Effector memory CD8-positive, alpha-beta T cell (primary cell): ENCODE measurements at regions not wholly inside any gene's neighbourhood (a gene's known extent, or its start where the extent isn't known, plus 50 kb on each side); places are given as distances from the start of the nearest gene placed in this dataset.
A peak's percentile ranks its signal among the peaks of the same experiment; 100 is the strongest.

Source experiments
- ATAC-seq: fragments of 150-1000 bp; cut with Tn5 transposase; replicated peaks from 2 replicates; pipeline ENCODE4 v1.10.0; 2021; ENCODE audit warnings: mild to moderate bottlenecking, moderate library complexity
- DNase-seq, 3 experiments: peaks; one replicate each; pipeline ENCODE4 v3.0.0; 2021
- H3K27ac Mint-ChIP-seq, 2 donors: one replicate each; pipeline ENCODE4 v1.8.0; 2022; ENCODE audit warnings: mild to moderate bottlenecking in 2 of 2, mixed read lengths in 2 of 2, moderate library complexity in 2 of 2
- H3K27me3 Mint-ChIP-seq, 2 donors: one replicate each; pipeline ENCODE4 v1.8.0; 2022; ENCODE audit warnings: mixed read lengths in 2 of 2
- H3K36me3 Mint-ChIP-seq: one replicate; pipeline ENCODE4 v1.8.0; 2022; ENCODE audit warnings: mild to moderate bottlenecking, moderate library complexity, mixed read lengths; ENCODE audit not compliant: insufficient read depth
- H3K4me1 Mint-ChIP-seq, 2 donors: one replicate each; pipeline ENCODE4 v1.8.0; 2022; ENCODE audit warnings: low read depth in 2 of 2, mixed read lengths in 2 of 2
- H3K4me3 Mint-ChIP-seq, 2 donors: one replicate each; pipeline ENCODE4 v1.8.0; 2022; ENCODE audit warnings: mild to moderate bottlenecking in 2 of 2, mixed read lengths in 2 of 2, moderate library complexity in 2 of 2
- H3K9me3 Mint-ChIP-seq, 2 donors: one replicate each; pipeline ENCODE4 v1.8.0; 2022; ENCODE audit warnings: mixed read lengths in 2 of 2

GRCh38 chr16:85400305-85401205 lies 212.6 kb upstream of the GSE1 start:
- DNase-seq (no peak), ATAC-seq (no peak)
- Mint-ChIP-seq H3K27ac (no peak overlapping the region), H3K27me3 (no peaks in the 10 kb centered on the region), H3K36me3 (no peaks in the 10 kb centered on the region), H3K9me3 (no peaks in the 10 kb centered on the region), H3K4me1 (no peaks in the 10 kb centered on the region), H3K4me3 (no peak overlapping the region)

GRCh38 chr16:85401370-85401916 lies 211.7 kb upstream of the GSE1 start:
- no peak for DNase-seq
- Mint-ChIP-seq H3K36me3 (no peaks in the 10 kb centered on the region), H3K4me1 (no peaks in the 10 kb centered on the region), H3K4me3 (no peak overlapping the region), H3K27ac (no peak overlapping the region), H3K9me3 (no peaks in the 10 kb centered on the region), H3K27me3 (no peaks in the 10 kb centered on the region)
- ATAC-seq = no peak

- H3K36me3 Mint-ChIP-seq = no peaks in the 10 kb centered on the region
- no peak for ATAC-seq
- H3K4me3 Mint-ChIP-seq = no peak overlapping the region
- no peak for DNase-seq
- no peaks in the 10 kb centered on the region for H3K9me3 Mint-ChIP-seq
- no peak overlapping the region for H3K27ac Mint-ChIP-seq
- H3K27me3 Mint-ChIP-seq = no peaks in the 10 kb centered on the region
- no peaks in the 10 kb centered on the region for H3K4me1 Mint-ChIP-seq
These were observed 211.0 kb upstream of the GSE1 start for GRCh38 chr16:85401917-85402766.

- no peak overlapping the region for H3K27ac Mint-ChIP-seq
- H3K27me3 Mint-ChIP-seq = no peaks in the 10 kb centered on the region
- H3K4me3 Mint-ChIP-seq = no peak overlapping the region
- no peaks in the 10 kb centered on the region for H3K9me3 Mint-ChIP-seq
- no peaks in the 10 kb centered on the region for H3K4me1 Mint-ChIP-seq
- DNase-seq (no peak), ATAC-seq (no peak)
- no peaks in the 10 kb centered on the region for H3K36me3 Mint-ChIP-seq
These were observed 210.0 kb upstream of the GSE1 start for GRCh38 chr16:85402910-85403692.

GRCh38 chr16:85403693-85404092 lies 209.4 kb upstream of the GSE1 start:
- no peaks in the 10 kb centered on the region for H3K36me3 Mint-ChIP-seq

GRCh38 chr16:85412911-85413520 lies 200.1 kb upstream of the GSE1 start:
- no peaks in the 10 kb centered on the region for H3K9me3 Mint-ChIP-seq
- H3K36me3 Mint-ChIP-seq = no peaks in the 10 kb centered on the region
- DNase-seq (no peak), ATAC-seq (no peak)
- no peaks in the 10 kb centered on the region for H3K4me1 Mint-ChIP-seq
- H3K27me3 Mint-ChIP-seq = no peaks in the 10 kb centered on the region
- H3K4me3 Mint-ChIP-seq = no peak overlapping the region
- no peak overlapping the region for H3K27ac Mint-ChIP-seq

More at GRCh38 chr16:85403693-85404092, 209.4 kb upstream of the GSE1 start:
- no peak for ATAC-seq
- no peaks in the 10 kb centered on the region for H3K27me3 Mint-ChIP-seq
- H3K27ac Mint-ChIP-seq = no peak overlapping the region
- H3K4me3 Mint-ChIP-seq = no peak overlapping the region
- no peaks in the 10 kb centered on the region for H3K9me3 Mint-ChIP-seq
- H3K4me1 Mint-ChIP-seq = no peaks in the 10 kb centered on the region
- DNase-seq = no peak

GRCh38 chr16:85413691-85414663 lies 199.1 kb upstream of the GSE1 start:
- H3K4me3 Mint-ChIP-seq = no peak overlapping the region
- peaks cover 2% of the 10 kb centered on the region for H3K36me3 Mint-ChIP-seq
- no peaks in the 10 kb centered on the region for H3K4me1 Mint-ChIP-seq
- no peaks in the 10 kb centered on the region for H3K27me3 Mint-ChIP-seq
- H3K27ac Mint-ChIP-seq = no peak overlapping the region
- no peak for ATAC-seq
- DNase-seq = no peak
- H3K9me3 Mint-ChIP-seq = no peaks in the 10 kb centered on the region

GRCh38 chr16:85415196-85416090 lies 197.7 kb upstream of the GSE1 start:
- no peak for DNase-seq
- Mint-ChIP-seq H3K4me1 (no peaks in the 10 kb centered on the region), H3K9me3 (no peaks in the 10 kb centered on the region), H3K4me3 (no peak overlapping the region), H3K27me3 (no peaks in the 10 kb centered on the region), H3K27ac (no peak overlapping the region), H3K36me3 (peaks cover 3% of the 10 kb centered on the region)
- ATAC-seq = no peak

GRCh38 chr16:85416228-85417109 lies 196.7 kb upstream of the GSE1 start:
- DNase-seq (peak; percentile 65 to 74 (median 66)), ATAC-seq (peak; percentile 71)
- Mint-ChIP-seq H3K4me3 (no peak overlapping the region), H3K27ac (no peak overlapping the region), H3K27me3 (peaks cover 0 to 7% of the 10 kb centered on the region in 2 donors), H3K4me1 (peaks cover 3 to 4% of the 10 kb centered on the region in 2 donors), H3K9me3 (no peaks in the 10 kb centered on the region), H3K36me3 (peaks cover 3% of the 10 kb centered on the region)

- ATAC-seq (no peak), DNase-seq (no peak)
- peaks cover 3 to 4% of the 10 kb centered on the region in 2 donors for H3K4me1 Mint-ChIP-seq
- peaks cover 0 to 7% of the 10 kb centered on the region in 2 donors for H3K27me3 Mint-ChIP-seq
- no peak overlapping the region for H3K4me3 Mint-ChIP-seq
- H3K36me3 Mint-ChIP-seq = peaks cover 3% of the 10 kb centered on the region
- H3K27ac Mint-ChIP-seq = no peak overlapping the region
- H3K9me3 Mint-ChIP-seq = no peaks in the 10 kb centered on the region
These were observed 195.8 kb upstream of the GSE1 start for GRCh38 chr16:85417156-85417860.
